LHCN-M2 (cell line): ENCODE measurements at regions not wholly inside any gene's neighbourhood (a gene's known extent, or its start where the extent isn't known, plus 50 kb on each side); places are given as distances from the start of the nearest gene placed in this dataset.

Source experiments
- DNase-seq: peaks from one replicate; pipeline ENCODE4 v3.0.0-alpha.2; 2012; ENCODE audit warnings: low read depth

GRCh38 chr14:71395151-71395604, 487.9 kb downstream of the PCNX1 start:
- peak; percentile 62 for DNase-seq

GRCh38 chr14:71395636-71396035, 488.4 kb downstream of the PCNX1 start:
- no peak for DNase-seq

GRCh38 chr14:71396050-71396677, 488.9 kb downstream of the PCNX1 start:
- DNase-seq: no peak

- no peak for DNase-seq
Measured at GRCh38 chr14:71397371-71397770, 490.1 kb downstream of the PCNX1 start.

- no peak for DNase-seq
Measured at GRCh38 chr14:71398450-71398849, 491.2 kb downstream of the PCNX1 start.

GRCh38 chr14:71399057-71399487, 491.8 kb downstream of the PCNX1 start:
- no peak for DNase-seq

GRCh38 chr14:71400871-71401321, 493.6 kb downstream of the PCNX1 start:
- peak; percentile 28 for DNase-seq

- DNase-seq: peak; percentile 55
Measured at GRCh38 chr14:71402415-71402814, 495.2 kb downstream of the PCNX1 start.

GRCh38 chr14:71403656-71404055, 496.4 kb downstream of the PCNX1 start:
- DNase-seq: peak; percentile 36

GRCh38 chr14:71405676-71406075, 498.4 kb downstream of the PCNX1 start:
- DNase-seq: no peak

- DNase-seq: peak; percentile 72
Measured at GRCh38 chr14:71408362-71409030, 501.2 kb downstream of the PCNX1 start.

GRCh38 chr14:71410578-71411284, 503.5 kb downstream of the PCNX1 start:
- DNase-seq: no peak

- DNase-seq: no peak
Measured at GRCh38 chr14:71411285-71411595, 504.0 kb downstream of the PCNX1 start.

GRCh38 chr14:71411738-71412137, 504.5 kb downstream of the PCNX1 start:
- DNase-seq: no peak

GRCh38 chr14:71414631-71415403, 507.6 kb downstream of the PCNX1 start:
- no peak for DNase-seq

GRCh38 chr14:71415404-71415690, 508.1 kb downstream of the PCNX1 start:
- no peak for DNase-seq

- DNase-seq: no peak
Measured at GRCh38 chr14:71416392-71416791, 509.1 kb downstream of the PCNX1 start.

GRCh38 chr14:71418532-71419245, 511.4 kb downstream of the PCNX1 start:
- DNase-seq: no peak

- DNase-seq: no peak
Measured at GRCh38 chr14:71423481-71423880, 508.7 kb upstream of the RGS6 start.

- no peak for DNase-seq
Measured at GRCh38 chr14:71424941-71425340, 507.3 kb upstream of the RGS6 start.

- DNase-seq: no peak
Measured at GRCh38 chr14:71426001-71426400, 506.2 kb upstream of the RGS6 start.

- DNase-seq: no peak
Measured at GRCh38 chr14:71429902-71430301, 502.3 kb upstream of the RGS6 start.
